Gastroesophageal sphincter (tissue), 3 donors: ENCODE measurements at regions not wholly inside any gene's neighbourhood (a gene's known extent, or its start where the extent isn't known, plus 50 kb on each side); places are given as distances from the start of the nearest gene placed in this dataset.
"Not testable (repeated sequence)": the region's sequence is repeated elsewhere in the genome, so short reads cannot be mapped to it uniquely, and the experiment has no call there.

Source experiments
- POLR2A ChIP-seq, 2 donors: fragments of 450-650 bp; IDR thresholded peaks; one replicate each; pipeline ENCODE4 v1.6.1; 2017; ENCODE audit warnings: antibody characterized with exemption in 2 of 2, mild to moderate bottlenecking in 2 of 2, moderate library complexity in 1 of 2
- TF ChIP-seq, protein P1 (sequence below), 4 experiments: fragments of 200-600 bp in 2 of 4; fragments of 450-650 bp in 2 of 4; sonication (generic) in 1 of 4; IDR thresholded peaks; one replicate each; pipeline ENCODE4 v1.5.1; 2017 to 2019; ENCODE audit warnings: antibody characterized with exemption in 4 of 4, mild to moderate bottlenecking in 2 of 4, moderate library complexity in 2 of 4

DNA sequence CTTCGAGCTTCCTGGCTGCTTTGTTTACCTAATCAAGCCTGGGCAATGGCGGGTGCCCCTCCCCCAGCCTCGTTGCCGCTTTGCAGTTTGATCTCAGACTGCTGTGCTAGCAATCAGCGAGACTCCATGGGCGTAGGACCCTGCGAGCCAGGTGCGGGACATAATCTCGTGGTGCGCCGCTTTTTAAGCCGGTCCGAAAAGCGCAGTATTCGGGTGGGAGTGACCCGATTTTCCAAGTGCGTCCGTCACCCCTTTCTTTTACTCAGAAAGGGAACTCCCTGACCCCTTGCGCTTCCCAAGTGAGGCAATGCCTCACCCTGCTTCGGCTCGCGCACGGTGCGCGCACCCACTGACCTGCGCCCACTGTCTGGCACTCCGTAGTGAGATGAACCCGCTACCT, 889.3 kb upstream of the NUDT12 start:
- TF ChIP-seq POLR2A (IDR thresholded peaks at IDR 0.05) = not testable (repeated sequence)
- TF ChIP-seq, protein P1, sequence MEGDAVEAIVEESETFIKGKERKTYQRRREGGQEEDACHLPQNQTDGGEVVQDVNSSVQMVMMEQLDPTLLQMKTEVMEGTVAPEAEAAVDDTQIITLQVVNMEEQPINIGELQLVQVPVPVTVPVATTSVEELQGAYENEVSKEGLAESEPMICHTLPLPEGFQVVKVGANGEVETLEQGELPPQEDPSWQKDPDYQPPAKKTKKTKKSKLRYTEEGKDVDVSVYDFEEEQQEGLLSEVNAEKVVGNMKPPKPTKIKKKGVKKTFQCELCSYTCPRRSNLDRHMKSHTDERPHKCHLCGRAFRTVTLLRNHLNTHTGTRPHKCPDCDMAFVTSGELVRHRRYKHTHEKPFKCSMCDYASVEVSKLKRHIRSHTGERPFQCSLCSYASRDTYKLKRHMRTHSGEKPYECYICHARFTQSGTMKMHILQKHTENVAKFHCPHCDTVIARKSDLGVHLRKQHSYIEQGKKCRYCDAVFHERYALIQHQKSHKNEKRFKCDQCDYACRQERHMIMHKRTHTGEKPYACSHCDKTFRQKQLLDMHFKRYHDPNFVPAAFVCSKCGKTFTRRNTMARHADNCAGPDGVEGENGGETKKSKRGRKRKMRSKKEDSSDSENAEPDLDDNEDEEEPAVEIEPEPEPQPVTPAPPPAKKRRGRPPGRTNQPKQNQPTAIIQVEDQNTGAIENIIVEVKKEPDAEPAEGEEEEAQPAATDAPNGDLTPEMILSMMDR (IDR thresholded peaks at IDR 0.05) = not testable (repeated sequence)
